SK-N-MC (cell line): ENCODE measurements at regions not wholly inside any gene's neighbourhood (a gene's known extent, or its start where the extent isn't known, plus 50 kb on each side); places are given as distances from the start of the nearest gene placed in this dataset.

Experiments
- EZH2 ChIP-seq: fragments of 200-600 bp; sonication (generic); IDR thresholded peaks from one replicate; pipeline ENCODE4 v1.6.1; 2017; ENCODE audit warnings: antibody characterized with exemption
- FOXP2 ChIP-seq: optimal IDR thresholded peaks from 2 replicates; pipeline ENCODE3; 2011; ENCODE audit warnings: mild to moderate bottlenecking, moderate library complexity; ENCODE audit not compliant: insufficient read depth; ENCODE audit errors: extremely low read length, control extremely low read depth
- POLR2AphosphoS5 ChIP-seq: IDR thresholded peaks from 2 replicates; pipeline ENCODE4 v1.6.1; 2012; ENCODE audit warnings: mild to moderate bottlenecking, low read depth, low read length, borderline replicate concordance

DNA sequence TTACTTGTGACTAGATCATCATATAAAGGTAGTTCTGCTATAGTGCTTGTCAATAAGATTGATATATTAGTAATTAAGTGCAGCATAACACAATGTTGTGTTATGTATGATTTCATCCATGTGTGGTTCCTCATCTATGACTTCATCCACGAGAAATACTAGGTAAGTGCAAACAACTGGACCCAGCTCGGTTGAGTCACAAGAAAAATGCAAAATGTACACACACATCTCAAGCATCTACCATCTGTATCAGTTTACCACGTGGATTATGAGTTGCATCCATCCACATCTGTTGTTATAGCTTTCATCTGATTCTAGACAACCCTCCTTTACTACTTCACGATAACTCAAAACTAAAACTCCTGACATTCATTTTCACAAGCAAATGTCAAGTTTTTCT lies 517.0 kb upstream of the CITED2 start:
- no peak for TF ChIP-seq EZH2
- TF ChIP-seq POLR2AphosphoS5 = no peak
- TF ChIP-seq FOXP2 = no peak
